DND-41 (cell line): ENCODE measurements at regions not wholly inside any gene's neighbourhood (a gene's known extent, or its start where the extent isn't known, plus 50 kb on each side); places are given as distances from the start of the nearest gene placed in this dataset.

Experiments used
- EZH2 ChIP-seq: IDR thresholded peaks from 3 replicates; pipeline ENCODE4 v1.6.1; 2012; ENCODE audit warnings: borderline replicate concordance, low read depth, mild to moderate bottlenecking, moderate library complexity, low read length, inconsistent platforms; ENCODE audit not compliant: severe bottlenecking
- TF ChIP-seq, protein P1 (sequence below): IDR thresholded peaks from 2 replicates; pipeline ENCODE4 v1.5.1; 2012; ENCODE audit warnings: borderline replicate concordance, low read length, moderate library complexity, mild to moderate bottlenecking; ENCODE audit not compliant: poor library complexity, severe bottlenecking; ENCODE audit errors: extremely low read depth

DNA sequence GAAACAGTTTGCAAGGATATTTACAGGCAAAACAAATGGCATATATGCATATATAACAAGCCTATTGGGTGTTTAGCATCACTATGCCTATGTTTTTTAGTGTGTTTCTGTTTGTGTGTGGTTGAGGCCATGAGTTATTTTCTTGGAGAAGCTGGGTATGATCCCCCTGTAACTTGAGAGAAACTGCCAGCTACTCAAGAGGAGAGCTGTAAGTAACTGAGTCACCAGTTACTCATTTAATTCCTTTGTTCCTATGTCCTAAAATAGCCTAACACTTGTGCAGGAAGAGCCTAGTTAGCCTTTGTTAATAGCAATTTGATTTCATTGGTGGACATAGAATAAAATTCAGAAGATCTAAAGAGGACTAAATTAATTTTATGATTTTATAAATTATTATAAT lies 79.1 kb downstream of the PWWP3B start:
- TF ChIP-seq, protein P1, sequence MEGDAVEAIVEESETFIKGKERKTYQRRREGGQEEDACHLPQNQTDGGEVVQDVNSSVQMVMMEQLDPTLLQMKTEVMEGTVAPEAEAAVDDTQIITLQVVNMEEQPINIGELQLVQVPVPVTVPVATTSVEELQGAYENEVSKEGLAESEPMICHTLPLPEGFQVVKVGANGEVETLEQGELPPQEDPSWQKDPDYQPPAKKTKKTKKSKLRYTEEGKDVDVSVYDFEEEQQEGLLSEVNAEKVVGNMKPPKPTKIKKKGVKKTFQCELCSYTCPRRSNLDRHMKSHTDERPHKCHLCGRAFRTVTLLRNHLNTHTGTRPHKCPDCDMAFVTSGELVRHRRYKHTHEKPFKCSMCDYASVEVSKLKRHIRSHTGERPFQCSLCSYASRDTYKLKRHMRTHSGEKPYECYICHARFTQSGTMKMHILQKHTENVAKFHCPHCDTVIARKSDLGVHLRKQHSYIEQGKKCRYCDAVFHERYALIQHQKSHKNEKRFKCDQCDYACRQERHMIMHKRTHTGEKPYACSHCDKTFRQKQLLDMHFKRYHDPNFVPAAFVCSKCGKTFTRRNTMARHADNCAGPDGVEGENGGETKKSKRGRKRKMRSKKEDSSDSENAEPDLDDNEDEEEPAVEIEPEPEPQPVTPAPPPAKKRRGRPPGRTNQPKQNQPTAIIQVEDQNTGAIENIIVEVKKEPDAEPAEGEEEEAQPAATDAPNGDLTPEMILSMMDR: no peak
- no peak for TF ChIP-seq EZH2
